ENCODE measurements at regions not wholly inside any gene's neighbourhood (a gene's known extent, or its start where the extent isn't known, plus 50 kb on each side); places are given as distances from the start of the nearest gene placed in this dataset.

DNA sequence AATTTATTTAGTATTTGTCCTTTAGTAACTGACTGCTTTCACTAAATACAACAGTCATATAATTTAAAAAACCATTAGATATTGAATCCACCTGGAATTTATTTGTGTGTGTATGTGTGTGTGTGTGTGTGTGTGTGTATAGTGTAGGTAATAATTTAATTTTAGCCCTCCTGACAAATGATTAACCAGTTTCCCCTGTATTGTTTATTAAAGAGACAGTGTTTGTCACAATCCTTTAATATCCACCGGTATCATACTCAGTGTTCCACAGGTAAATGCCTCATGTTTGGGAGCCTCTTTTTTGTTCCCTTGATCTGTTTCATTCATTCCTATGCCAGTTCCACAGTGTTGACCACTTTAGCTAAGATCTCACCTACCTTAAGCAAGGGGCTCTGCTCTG, 134.6 kb upstream of the IRX3 start:
- Histone ChIP-seq H3K4me3 (no peak overlapping the region), H3K9me3 (no peaks in the 10 kb centered on the region), H3K27ac (no peak overlapping the region), H3K36me3 (no peaks in the 10 kb centered on the region), H3K27me3 (no peaks in the 10 kb centered on the region), H3K4me1 (no peaks in the 10 kb centered on the region)
- no peak for TF ChIP-seq EP300 (IDR thresholded peaks at IDR 0.05)
- TF ChIP-seq POLR2A (IDR thresholded peaks at IDR 0.05): no peak
- TF ChIP-seq, protein P1, sequence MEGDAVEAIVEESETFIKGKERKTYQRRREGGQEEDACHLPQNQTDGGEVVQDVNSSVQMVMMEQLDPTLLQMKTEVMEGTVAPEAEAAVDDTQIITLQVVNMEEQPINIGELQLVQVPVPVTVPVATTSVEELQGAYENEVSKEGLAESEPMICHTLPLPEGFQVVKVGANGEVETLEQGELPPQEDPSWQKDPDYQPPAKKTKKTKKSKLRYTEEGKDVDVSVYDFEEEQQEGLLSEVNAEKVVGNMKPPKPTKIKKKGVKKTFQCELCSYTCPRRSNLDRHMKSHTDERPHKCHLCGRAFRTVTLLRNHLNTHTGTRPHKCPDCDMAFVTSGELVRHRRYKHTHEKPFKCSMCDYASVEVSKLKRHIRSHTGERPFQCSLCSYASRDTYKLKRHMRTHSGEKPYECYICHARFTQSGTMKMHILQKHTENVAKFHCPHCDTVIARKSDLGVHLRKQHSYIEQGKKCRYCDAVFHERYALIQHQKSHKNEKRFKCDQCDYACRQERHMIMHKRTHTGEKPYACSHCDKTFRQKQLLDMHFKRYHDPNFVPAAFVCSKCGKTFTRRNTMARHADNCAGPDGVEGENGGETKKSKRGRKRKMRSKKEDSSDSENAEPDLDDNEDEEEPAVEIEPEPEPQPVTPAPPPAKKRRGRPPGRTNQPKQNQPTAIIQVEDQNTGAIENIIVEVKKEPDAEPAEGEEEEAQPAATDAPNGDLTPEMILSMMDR (IDR thresholded peaks at IDR 0.05): no peak
- 89 to 96% methylated on average over 1 of the region's 1 CpG for WGBS, 2 donors
- no peak for DNase-seq (ENCODE audit: low spot score in 2 of 2)

DNA sequence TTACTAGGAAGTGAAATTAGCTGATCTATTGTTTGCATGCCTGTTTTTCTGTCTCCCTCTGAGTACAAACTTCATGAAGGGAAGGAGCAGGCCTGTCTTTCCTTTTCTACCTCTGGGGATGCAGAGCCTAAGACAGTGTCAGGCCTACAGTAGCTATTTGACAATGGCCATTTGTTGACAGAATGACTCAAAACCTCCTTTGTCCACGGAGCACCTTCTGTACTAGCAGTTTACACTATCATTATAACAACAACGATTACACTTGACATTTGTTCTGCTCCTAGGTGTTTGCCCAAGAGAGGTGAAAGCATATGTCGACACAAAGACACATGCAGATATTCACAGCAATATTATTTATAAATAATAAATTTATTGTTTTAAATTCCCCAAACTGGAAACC, 132.3 kb upstream of the IRX3 start:
- H3K4me3 ChIP-seq: no peak overlapping the region
- TF ChIP-seq POLR2A (IDR thresholded peaks at IDR 0.05) (no peak), EP300 (IDR thresholded peaks at IDR 0.05) (no peak)
- TF ChIP-seq, protein P1 (IDR thresholded peaks at IDR 0.05): no peak
- H3K27me3 ChIP-seq: no peaks in the 10 kb centered on the region
- H3K36me3 ChIP-seq: no peaks in the 10 kb centered on the region
- no peak for DNase-seq (ENCODE audit: low spot score in 2 of 2)
- no peaks in the 10 kb centered on the region for H3K4me1 ChIP-seq
- no peak overlapping the region for H3K27ac ChIP-seq
- peaks cover 0 to 2% (median 0%) of the 10 kb centered on the region in 4 donors for H3K9me3 ChIP-seq
- 68 to 75% methylated on average over 3 of the region's 3 CpGs for WGBS, 2 donors

DNA sequence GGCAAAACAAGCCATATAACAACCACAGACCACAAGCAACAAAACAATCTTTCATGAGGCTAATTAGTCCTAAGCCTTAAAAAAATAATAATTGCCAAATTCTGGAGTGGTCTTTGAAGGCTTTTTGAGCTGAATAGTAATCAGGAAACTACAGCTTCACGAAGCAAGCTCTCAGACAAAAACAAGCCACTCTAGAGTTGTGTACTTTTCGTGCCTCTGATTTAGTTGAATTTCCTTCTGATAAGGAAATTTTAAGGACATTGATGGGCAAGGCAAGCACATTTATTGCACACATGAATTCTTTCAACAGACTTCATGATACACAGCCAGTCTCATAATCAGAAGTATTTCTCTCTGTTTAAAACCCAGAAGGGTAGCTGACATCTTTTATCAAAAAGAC, 130.8 kb upstream of the IRX3 start:
- TF ChIP-seq POLR2A (IDR thresholded peaks at IDR 0.05): no peak
- no peak for TF ChIP-seq EP300 (IDR thresholded peaks at IDR 0.05)
- TF ChIP-seq, protein P1 (IDR thresholded peaks at IDR 0.05): no peak
- WGBS, 2 donors: 59 to 62% methylated on average over 2 of the region's 2 CpGs
- no peaks in the 10 kb centered on the region for H3K27me3 ChIP-seq
- H3K36me3 ChIP-seq: no peaks in the 10 kb centered on the region
- no peak for DNase-seq (ENCODE audit: low spot score in 2 of 2)
- H3K4me3 ChIP-seq: no peak overlapping the region
- H3K4me1 ChIP-seq: no peaks in the 10 kb centered on the region
- H3K27ac ChIP-seq: no peak overlapping the region
- peaks cover 0 to 2% (median 0%) of the 10 kb centered on the region in 4 donors for H3K9me3 ChIP-seq

DNA sequence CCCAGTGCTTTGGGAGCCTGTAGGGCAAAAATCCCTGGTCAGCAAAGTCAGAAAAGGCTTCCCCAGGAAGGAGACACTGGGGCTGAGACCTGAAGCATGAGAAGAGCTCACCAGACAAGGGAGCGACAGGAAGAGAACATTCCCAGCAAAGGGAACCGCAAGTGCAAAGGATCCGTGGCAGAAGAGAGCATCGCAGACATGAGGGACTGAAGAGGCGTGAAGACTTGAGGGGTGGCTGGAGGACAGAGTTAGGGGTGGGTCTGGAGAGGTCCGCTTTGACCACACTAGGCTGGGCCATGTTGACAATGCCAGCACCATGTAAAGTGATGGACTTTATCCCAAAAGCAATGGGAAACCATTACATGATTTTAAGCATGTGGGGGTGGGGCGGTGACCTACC, 128.1 kb upstream of the IRX3 start:
- peaks cover 0 to 6% of the 10 kb centered on the region in 2 donors for H3K27me3 ChIP-seq
- no peak overlapping the region for H3K4me3 ChIP-seq
- WGBS, 2 donors: 84 to 92% methylated on average over 7 of the region's 7 CpGs
- no peak overlapping the region for H3K27ac ChIP-seq
- peaks cover 0 to 2% (median 0%) of the 10 kb centered on the region in 4 donors for H3K9me3 ChIP-seq
- no peak for DNase-seq (ENCODE audit: low spot score in 2 of 2)
- no peaks in the 10 kb centered on the region for H3K36me3 ChIP-seq
- TF ChIP-seq POLR2A (IDR thresholded peaks at IDR 0.05) (no peak), EP300 (IDR thresholded peaks at IDR 0.05) (no peak)
- TF ChIP-seq, protein P1 (IDR thresholded peaks at IDR 0.05): no peak
- H3K4me1 ChIP-seq: peaks cover 0 to 3% (median 0%) of the 10 kb centered on the region in 4 donors

DNA sequence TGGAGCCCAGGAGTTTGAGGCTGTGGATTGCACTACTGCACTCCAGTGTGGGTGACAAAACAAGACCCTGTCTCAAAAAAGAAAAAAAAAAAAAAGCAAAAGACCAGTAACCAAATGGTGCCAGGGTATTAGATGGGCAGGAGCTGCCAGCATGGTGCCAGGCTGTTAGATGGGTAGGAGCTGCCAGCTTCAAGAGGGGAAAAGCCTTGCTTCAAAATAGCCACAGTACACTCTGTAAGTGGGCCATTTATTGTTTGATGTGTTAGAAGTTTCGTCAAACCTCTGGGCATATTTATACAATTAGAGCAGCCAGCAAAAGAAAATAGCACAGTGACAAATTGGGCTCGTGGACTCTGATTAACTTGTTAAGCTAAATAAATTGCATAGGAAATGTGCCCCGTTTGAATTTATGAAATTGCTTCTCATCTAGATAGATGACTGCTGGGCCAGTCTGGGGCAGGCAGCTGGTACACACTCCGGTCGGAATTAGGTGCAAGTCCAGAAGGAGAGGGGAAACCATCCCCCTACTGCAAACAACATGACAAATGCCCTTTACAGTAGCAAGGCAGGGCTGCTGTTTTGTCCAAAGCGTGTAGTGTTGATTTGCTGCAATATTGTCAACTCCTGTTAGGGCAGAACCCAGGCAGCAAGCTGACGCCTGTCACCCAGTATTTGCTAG, 126.3 kb upstream of the IRX3 start:
- Histone ChIP-seq H3K27ac (no peak overlapping the region), H3K4me3 (no peak overlapping the region), H3K9me3 (peaks cover 0 to 2% (median 0%) of the 10 kb centered on the region in 4 donors), H3K27me3 (peaks cover 0 to 6% of the 10 kb centered on the region in 2 donors), H3K36me3 (no peaks in the 10 kb centered on the region), H3K4me1 (peaks cover 0 to 3% (median 0%) of the 10 kb centered on the region in 4 donors)
- TF ChIP-seq POLR2A (IDR thresholded peaks at IDR 0.05) (no peak), EP300 (IDR thresholded peaks at IDR 0.05) (no peak)
- TF ChIP-seq, protein P1 (IDR thresholded peaks at IDR 0.05): no peak
- no peak for DNase-seq (ENCODE audit: low spot score in 2 of 2)
- 72% methylated on average over 7 of the region's 7 CpGs for WGBS, 2 donors
